Astrocyte (in vitro differentiated cells and primary cell): ENCODE measurements at regions not wholly inside any gene's neighbourhood (a gene's known extent, or its start where the extent isn't known, plus 50 kb on each side); places are given as distances from the start of the nearest gene placed in this dataset.

Source experiments
- DNase-seq: peaks from one replicate; pipeline ENCODE4 v3.0.0-alpha.2; 2010; ENCODE audit warnings: low read depth
- FAIRE-seq: peaks from 2 replicates; lab custom pipeline; 2011; peaks lifted over from hg19 to GRCh38; lab: Jason Lieb, UNC
- H2AFZ ChIP-seq: 2 replicates; pipeline ENCODE4 v1.6.0; 2012; ENCODE audit warnings: low read depth, low read length, inconsistent platforms
- H3K27ac ChIP-seq: 2 replicates; pipeline ENCODE4 v1.5.1; 2011; ENCODE audit warnings: low read depth, low read length, inconsistent platforms
- H3K27me3 ChIP-seq: 2 replicates; pipeline ENCODE4 v1.6.0; 2011; ENCODE audit warnings: low read length, inconsistent platforms; ENCODE audit not compliant: insufficient read depth
- H3K36me3 ChIP-seq: 2 replicates; pipeline ENCODE4 v1.5.1; 2011; ENCODE audit warnings: low read length, inconsistent platforms; ENCODE audit not compliant: insufficient read depth
- H3K4me1 ChIP-seq: 2 replicates; pipeline ENCODE4 v1.5.1; 2011; ENCODE audit warnings: low read length, inconsistent platforms; ENCODE audit not compliant: insufficient read depth
- H3K4me2 ChIP-seq: 2 replicates; pipeline ENCODE4 v1.6.0; 2012; ENCODE audit warnings: low read length, inconsistent platforms
- H3K4me3 ChIP-seq: 2 replicates; pipeline ENCODE4 v1.5.1; 2011; ENCODE audit warnings: low read depth, mild to moderate bottlenecking, low read length, inconsistent platforms; ENCODE audit not compliant: insufficient read depth
- H3K79me2 ChIP-seq: 2 replicates; pipeline ENCODE4 v1.6.0; 2012; ENCODE audit warnings: mild to moderate bottlenecking, low read length, inconsistent platforms; ENCODE audit not compliant: insufficient read depth
- H3K9ac ChIP-seq: 2 replicates; pipeline ENCODE4 v1.6.0; 2012; ENCODE audit warnings: mild to moderate bottlenecking, low read length, inconsistent platforms
- H3K9me3 ChIP-seq: 2 replicates; pipeline ENCODE4 v1.5.1; 2012; ENCODE audit warnings: low read depth, mild to moderate bottlenecking, low read length, inconsistent platforms; ENCODE audit not compliant: insufficient read depth
- H4K20me1 ChIP-seq: 2 replicates; pipeline ENCODE4 v1.6.0; 2012; ENCODE audit warnings: low read length, inconsistent platforms; ENCODE audit not compliant: insufficient read depth
- H3K27ac Mint-ChIP-seq: one replicate; pipeline ENCODE4 v1.8.0; 2021; ENCODE audit warnings: mild to moderate bottlenecking, mixed read lengths; ENCODE audit not compliant: unreplicated experiment
- H3K27me3 Mint-ChIP-seq: one replicate; pipeline ENCODE4 v1.8.0; 2021; ENCODE audit warnings: low read depth, mixed read lengths; ENCODE audit not compliant: unreplicated experiment
- H3K36me3 Mint-ChIP-seq: one replicate; pipeline ENCODE4 v1.8.0; 2021; ENCODE audit warnings: low read depth, mixed read lengths; ENCODE audit not compliant: unreplicated experiment
- H3K4me1 Mint-ChIP-seq: one replicate; pipeline ENCODE4 v1.8.0; 2021; ENCODE audit warnings: low read depth, mixed read lengths; ENCODE audit not compliant: unreplicated experiment
- H3K4me3 Mint-ChIP-seq: one replicate; pipeline ENCODE4 v1.8.0; 2021; ENCODE audit warnings: mild to moderate bottlenecking, moderate library complexity, mixed read lengths; ENCODE audit not compliant: unreplicated experiment
- H3K9me3 Mint-ChIP-seq: one replicate; pipeline ENCODE4 v1.8.0; 2021; ENCODE audit warnings: mild to moderate bottlenecking, mixed read lengths; ENCODE audit not compliant: unreplicated experiment
- CTCF ChIP-seq: IDR thresholded peaks from 2 replicates; pipeline ENCODE4 v1.5.1; 2011; ENCODE audit warnings: low read depth, mild to moderate bottlenecking, inconsistent platforms, low read length, moderate library complexity; ENCODE audit not compliant: insufficient read depth
- EZH2 ChIP-seq: IDR thresholded peaks from 2 replicates; pipeline ENCODE4 v1.6.1; 2012; ENCODE audit warnings: mild to moderate bottlenecking, low read length, inconsistent platforms; ENCODE audit not compliant: insufficient read depth

GRCh38 chr20:57773059-57773815, 63.4 kb upstream of the PMEPA1 start:
- H3K4me3 Mint-ChIP-seq: no peak overlapping the region
- H3K4me1 ChIP-seq: peaks cover 20% of the 10 kb centered on the region
- peak overlapping the region; percentile 76 for H3K4me2 ChIP-seq
- no peaks in the 10 kb centered on the region for H3K36me3 Mint-ChIP-seq
- peak overlapping the region; percentile 63 for H2AFZ ChIP-seq
- H3K4me3 ChIP-seq: no peak overlapping the region
- DNase-seq: no peak
- H3K9ac ChIP-seq: no peak overlapping the region
- no peaks in the 10 kb centered on the region for H4K20me1 ChIP-seq
- H3K27ac ChIP-seq: no peak overlapping the region
- no peak for TF ChIP-seq CTCF
- TF ChIP-seq EZH2: no peak
- peaks cover 14% of the 10 kb centered on the region for H3K27me3 Mint-ChIP-seq
- peaks cover 4% of the 10 kb centered on the region for H3K9me3 Mint-ChIP-seq
- no peak overlapping the region for H3K27ac Mint-ChIP-seq
- peaks cover 23% of the 10 kb centered on the region for H3K4me1 Mint-ChIP-seq
- no peak for FAIRE-seq
- H3K36me3 ChIP-seq: no peaks in the 10 kb centered on the region
- no peaks in the 10 kb centered on the region for H3K79me2 ChIP-seq
- peaks cover 3% of the 10 kb centered on the region for H3K27me3 ChIP-seq
- H3K9me3 ChIP-seq: no peaks in the 10 kb centered on the region

- Mint-ChIP-seq H3K36me3 (no peaks in the 10 kb centered on the region), H3K4me1 (peaks cover 28% of the 10 kb centered on the region), H3K27me3 (peaks cover 14% of the 10 kb centered on the region), H3K9me3 (peaks cover 4% of the 10 kb centered on the region), H3K4me3 (peak overlapping the region; percentile 21), H3K27ac (peak overlapping the region; percentile 71)
- peaks cover 20% of the 10 kb centered on the region for H3K4me1 ChIP-seq
- H2AFZ ChIP-seq: peak overlapping the region; percentile 63
- no peak overlapping the region for H3K27ac ChIP-seq
- no peak overlapping the region for H3K9ac ChIP-seq
- H3K9me3 ChIP-seq: no peaks in the 10 kb centered on the region
- no peaks in the 10 kb centered on the region for H4K20me1 ChIP-seq
- no peaks in the 10 kb centered on the region for H3K36me3 ChIP-seq
- peak overlapping the region; percentile 76 for H3K4me2 ChIP-seq
- peaks cover 3% of the 10 kb centered on the region for H3K27me3 ChIP-seq
- TF ChIP-seq CTCF (no peak), EZH2 (no peak)
- no peaks in the 10 kb centered on the region for H3K79me2 ChIP-seq
- peak; percentile 59 for FAIRE-seq
- H3K4me3 ChIP-seq: peak overlapping the region; percentile 31
- DNase-seq: peak; percentile 78
Observed at GRCh38 chr20:57772349-57772964, 62.6 kb upstream of the PMEPA1 start.
